ENCODE measurements at regions not wholly inside any gene's neighbourhood (a gene's known extent, or its start where the extent isn't known, plus 50 kb on each side); places are given as distances from the start of the nearest gene placed in this dataset.
"Not testable (repeated sequence)": the region's sequence is repeated elsewhere in the genome, so short reads cannot be mapped to it uniquely, and the experiment has no call there.

- DNase-seq = peak in 9 of 51 donors; percentile 3 to 25 (median 9)
These were observed 196.0 kb downstream of the BTBD3 start for GRCh38 chr20:12113468-12114371.

- DNase-seq = not testable (repeated sequence)
These were observed 211.4 kb downstream of the BTBD3 start for GRCh38 chr20:12129114-12129513.

GRCh38 chr20:12129532-12129931 is 211.8 kb downstream of the BTBD3 start:
- DNase-seq = not testable (repeated sequence)

- no peak for DNase-seq
These were observed 213.1 kb downstream of the BTBD3 start for GRCh38 chr20:12130781-12131180.

- DNase-seq = no peak
These were observed 215.9 kb downstream of the BTBD3 start for GRCh38 chr20:12133553-12133952.

- DNase-seq = not testable (repeated sequence)
These were observed 228.3 kb downstream of the BTBD3 start for GRCh38 chr20:12145951-12146350.

GRCh38 chr20:12152996-12153395 is 235.3 kb downstream of the BTBD3 start:
- DNase-seq = no peak

- peak in 2 of 51 donors; percentile 10 to 27 for DNase-seq
These were observed 235.9 kb downstream of the BTBD3 start for GRCh38 chr20:12153628-12154027.

GRCh38 chr20:12156252-12156651 is 238.6 kb downstream of the BTBD3 start:
- DNase-seq = no peak

GRCh38 chr20:12159261-12159660 is 241.6 kb downstream of the BTBD3 start:
- no peak for DNase-seq

GRCh38 chr20:12161734-12162133 is 244.0 kb downstream of the BTBD3 start:
- DNase-seq = peak in 1 of 51 donors; percentile 0

GRCh38 chr20:12166053-12166717 is 248.5 kb downstream of the BTBD3 start:
- DNase-seq = no peak

- DNase-seq = no peak
These were observed 252.7 kb downstream of the BTBD3 start for GRCh38 chr20:12170406-12170805.

- DNase-seq = no peak
These were observed 254.3 kb downstream of the BTBD3 start for GRCh38 chr20:12171923-12172524.

- DNase-seq = no peak
These were observed 255.8 kb downstream of the BTBD3 start for GRCh38 chr20:12173347-12174012.

- DNase-seq = no peak
These were observed 257.8 kb downstream of the BTBD3 start for GRCh38 chr20:12175538-12175937.

GRCh38 chr20:12177657-12178293 is 260.1 kb downstream of the BTBD3 start:
- peak in 3 of 51 donors; percentile 9 to 46 (median 13) for DNase-seq

- no peak for DNase-seq
These were observed 262.0 kb downstream of the BTBD3 start for GRCh38 chr20:12179692-12180091.

GRCh38 chr20:12180107-12180661 is 262.5 kb downstream of the BTBD3 start:
- DNase-seq = no peak

- DNase-seq = no peak
These were observed 280.6 kb downstream of the BTBD3 start for GRCh38 chr20:12198281-12198680.

- DNase-seq = no peak
These were observed 282.0 kb downstream of the BTBD3 start for GRCh38 chr20:12199703-12200102.
